ENCODE measurements at regions not wholly inside any gene's neighbourhood (a gene's known extent, or its start where the extent isn't known, plus 50 kb on each side); places are given as distances from the start of the nearest gene placed in this dataset.

DNA sequence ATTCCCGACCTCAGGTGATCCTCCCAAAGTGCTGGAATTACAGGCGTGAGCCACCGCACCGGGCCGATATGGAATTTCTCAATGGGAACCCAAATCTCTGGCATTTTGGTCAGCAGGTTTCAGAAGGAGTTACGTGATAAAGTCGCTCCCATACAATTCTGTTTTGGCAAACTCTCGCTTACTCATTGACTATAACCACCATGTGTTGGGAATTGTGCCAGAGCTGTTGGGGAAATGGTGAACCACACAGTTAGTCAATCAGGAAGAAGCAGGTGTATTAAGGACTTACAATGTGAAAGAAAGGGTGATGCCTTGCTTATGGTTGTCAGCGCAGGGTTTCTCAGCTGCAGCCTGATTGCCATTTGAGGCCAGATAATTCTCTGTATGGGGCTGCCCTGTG is 410.5 kb downstream of the QKI start:
- TF ChIP-seq EZH2phosphoT487 (IDR thresholded peaks at IDR 0.05; ENCODE audit: insufficient read depth, low read depth) (no peak), EZH2 (IDR thresholded peaks at IDR 0.05; ENCODE audit: insufficient read depth, poor library complexity, severe bottlenecking) (no peak)
